OCI-LY1 (cell line): ENCODE measurements at regions not wholly inside any gene's neighbourhood (a gene's known extent, or its start where the extent isn't known, plus 50 kb on each side); places are given as distances from the start of the nearest gene placed in this dataset.

Experiments
- H2AFZ ChIP-seq: fragments of 200-600 bp; sonication (generic), shearing (Covaris generic); 2 replicates; pipeline ENCODE4 v1.6.0; 2014; ENCODE audit warnings: antibody characterized with exemption, mild to moderate bottlenecking, low read length
- H3F3A ChIP-seq: fragments of 200-600 bp; sonication (generic), shearing (Covaris generic); 2 replicates; pipeline ENCODE4 v1.6.0; 2014; ENCODE audit warnings: mild to moderate bottlenecking, antibody characterized with exemption, low read length, moderate library complexity; ENCODE audit not compliant: insufficient read depth
- H3K27ac ChIP-seq: fragments of 200-600 bp; sonication (generic); 2 replicates; pipeline ENCODE4 v1.5.1; 2014; ENCODE audit warnings: low read length, mixed run types, mild to moderate bottlenecking, low read depth; ENCODE audit not compliant: poor library complexity, severe bottlenecking
- H3K27me3 ChIP-seq: fragments of 200-600 bp; sonication (generic); 2 replicates; pipeline ENCODE4 v1.6.0; 2014; ENCODE audit warnings: antibody characterized with exemption, mild to moderate bottlenecking, low read length, moderate library complexity; ENCODE audit not compliant: insufficient read depth
- H3K36me3 ChIP-seq: fragments of 200-600 bp; sonication (generic); 2 replicates; pipeline ENCODE4 v1.6.1; 2014; ENCODE audit warnings: mild to moderate bottlenecking, antibody characterized with exemption, low read length, moderate library complexity, mixed read lengths; ENCODE audit not compliant: insufficient read depth
- H3K4me1 ChIP-seq: fragments of 200-600 bp; sonication (generic); 2 replicates; pipeline ENCODE4 v1.5.1; 2014; ENCODE audit warnings: mild to moderate bottlenecking, low read length, moderate library complexity; ENCODE audit not compliant: insufficient read depth, severe bottlenecking
- H3K4me2 ChIP-seq: fragments of 200-600 bp; sonication (generic), shearing (Covaris generic); 2 replicates; pipeline ENCODE4 v1.6.1; 2014; ENCODE audit warnings: low read length
- H3K4me3 ChIP-seq: fragments of 200-600 bp; sonication (generic); 2 replicates; pipeline ENCODE4 v1.5.1; 2014; ENCODE audit warnings: low read length, low read depth, mild to moderate bottlenecking, mixed read lengths; ENCODE audit not compliant: poor library complexity, severe bottlenecking
- H3K79me2 ChIP-seq: fragments of 200-600 bp; shearing (Covaris generic); 2 replicates; pipeline ENCODE4 v1.6.1; 2016; ENCODE audit warnings: mixed run types, low read length, mixed read lengths; ENCODE audit not compliant: insufficient read depth
- H3K9ac ChIP-seq: fragments of 200-600 bp; sonication (generic), shearing (Covaris generic); 2 replicates; pipeline ENCODE4 v1.6.1; 2014; ENCODE audit warnings: mild to moderate bottlenecking, low read length, mixed read lengths
- H3K9me2 ChIP-seq: fragments of 200-600 bp; sonication (generic), shearing (Covaris generic); 2 replicates; pipeline ENCODE4 v1.6.1; 2014; ENCODE audit warnings: low read depth, mild to moderate bottlenecking, low read length, mixed read lengths
- H3K9me3 ChIP-seq: fragments of 200-600 bp; shearing (Covaris generic); 2 replicates; pipeline ENCODE4 v1.6.1; 2014; ENCODE audit warnings: low read length, mixed read lengths
- H4K20me1 ChIP-seq: fragments of 200-600 bp; sonication (generic), shearing (Covaris generic); 2 replicates; pipeline ENCODE4 v1.6.0; 2016; ENCODE audit warnings: mild to moderate bottlenecking, low read length; ENCODE audit not compliant: insufficient read depth
- CTCF ChIP-seq: fragments of 200-600 bp; sonication (generic), shearing (Covaris generic); IDR thresholded peaks from 2 replicates; pipeline ENCODE4 v1.5.1; 2017; ENCODE audit warnings: mild to moderate bottlenecking, antibody characterized with exemption, low read length, moderate library complexity, mixed read lengths
- EZH2 ChIP-seq: fragments of 200-600 bp; sonication (generic), shearing (Covaris generic); IDR thresholded peaks from 2 replicates; pipeline ENCODE4 v1.8.0; 2017; ENCODE audit warnings: borderline replicate concordance, mixed run types, mild to moderate bottlenecking, antibody characterized with exemption, low read length, moderate library complexity, mixed read lengths

DNA sequence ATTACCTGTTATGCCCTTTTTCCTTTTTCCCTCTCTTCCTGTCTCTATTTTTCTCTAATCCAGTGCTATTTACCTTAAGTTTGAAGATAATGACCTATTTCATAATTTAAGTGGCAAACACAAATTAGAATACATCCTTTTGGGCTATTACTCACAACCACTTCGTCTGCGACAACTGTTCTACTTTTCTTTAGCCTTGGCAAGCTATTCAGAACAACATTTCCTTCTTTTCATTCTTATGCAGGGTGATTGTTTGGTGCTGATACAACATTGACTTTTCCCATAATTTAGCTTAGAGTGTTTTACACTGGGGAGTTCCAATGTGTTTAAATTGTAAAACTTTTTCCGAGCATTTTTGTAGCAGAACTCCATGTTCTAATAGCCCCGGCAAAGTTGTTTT is 86.6 kb upstream of the S1PR1 start:
- no peak for TF ChIP-seq EZH2
- TF ChIP-seq CTCF: no peak
- H3K4me3 ChIP-seq: no peak overlapping the region
- H4K20me1 ChIP-seq: no peaks in the 10 kb centered on the region
- H3K4me2 ChIP-seq: no peak overlapping the region
- no peaks in the 10 kb centered on the region for H3K9me2 ChIP-seq
- H3K9me3 ChIP-seq: no peaks in the 10 kb centered on the region
- H3F3A ChIP-seq: no peaks in the 10 kb centered on the region
- H3K79me2 ChIP-seq: no peaks in the 10 kb centered on the region
- H3K9ac ChIP-seq: no peak overlapping the region
- no peak overlapping the region for H2AFZ ChIP-seq
- no peaks in the 10 kb centered on the region for H3K36me3 ChIP-seq
- peaks cover 3% of the 10 kb centered on the region for H3K4me1 ChIP-seq
- no peak overlapping the region for H3K27ac ChIP-seq
- H3K27me3 ChIP-seq: no peaks in the 10 kb centered on the region

DNA sequence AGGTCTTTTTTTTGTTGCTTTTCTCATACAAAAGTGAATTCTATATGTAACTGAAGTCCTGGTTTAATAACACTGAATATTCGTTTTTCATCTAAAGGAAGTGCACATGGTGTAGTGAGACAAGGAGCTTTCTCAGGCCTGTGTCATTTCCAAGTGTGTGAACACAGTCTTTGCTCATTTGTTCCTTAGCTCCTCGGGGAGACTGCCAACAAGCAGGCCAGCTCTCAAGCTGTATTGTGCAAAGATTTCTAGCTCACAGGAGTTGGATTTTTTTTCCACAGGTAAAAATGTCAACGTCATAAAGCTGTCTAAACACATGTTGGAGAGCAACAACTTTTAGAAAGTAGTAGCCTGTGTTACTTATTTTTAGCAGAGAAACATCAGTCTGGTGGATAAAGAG is 87.8 kb upstream of the S1PR1 start:
- Histone ChIP-seq H3K36me3 (no peaks in the 10 kb centered on the region), H3F3A (no peaks in the 10 kb centered on the region), H3K27ac (no peak overlapping the region), H3K4me3 (no peak overlapping the region), H3K79me2 (no peaks in the 10 kb centered on the region), H3K9me3 (no peaks in the 10 kb centered on the region), H3K9me2 (no peaks in the 10 kb centered on the region), H2AFZ (peak overlapping the region; percentile 48; the same call in 1 of the 2 replicates), H3K4me2 (no peak overlapping the region), H3K27me3 (no peaks in the 10 kb centered on the region), H4K20me1 (no peaks in the 10 kb centered on the region), H3K4me1 (peaks cover 10% of the 10 kb centered on the region), H3K9ac (no peak overlapping the region)
- TF ChIP-seq CTCF (no peak), EZH2 (no peak)

DNA sequence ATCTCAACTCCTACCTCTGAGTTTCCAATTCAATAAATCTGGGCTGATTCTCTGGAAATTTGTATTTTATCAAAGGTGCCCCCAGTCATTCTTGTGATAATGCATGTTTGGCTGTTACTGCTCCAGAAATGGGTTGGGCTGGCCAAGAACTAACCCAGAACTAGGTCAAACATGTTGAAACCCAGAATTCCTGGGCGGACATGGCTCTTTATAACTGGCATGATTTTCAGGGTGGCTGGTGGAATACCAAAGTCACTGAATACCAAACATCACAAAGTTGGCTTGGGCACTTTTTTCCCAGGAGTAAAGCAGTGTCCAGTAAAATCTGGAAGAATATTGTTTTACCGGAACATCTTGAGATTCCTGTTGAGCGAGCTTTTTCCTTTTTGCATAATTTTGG is 89.4 kb upstream of the S1PR1 start:
- H3K4me2 ChIP-seq: no peak overlapping the region
- no peak overlapping the region for H3K4me3 ChIP-seq
- no peaks in the 10 kb centered on the region for H3K9me3 ChIP-seq
- no peak for TF ChIP-seq CTCF
- TF ChIP-seq EZH2: no peak
- H3K27me3 ChIP-seq: no peaks in the 10 kb centered on the region
- peaks cover 10% of the 10 kb centered on the region for H3K4me1 ChIP-seq
- no peaks in the 10 kb centered on the region for H3F3A ChIP-seq
- H2AFZ ChIP-seq: no peak overlapping the region
- H4K20me1 ChIP-seq: no peaks in the 10 kb centered on the region
- no peak overlapping the region for H3K27ac ChIP-seq
- no peak overlapping the region for H3K9ac ChIP-seq
- H3K9me2 ChIP-seq: no peaks in the 10 kb centered on the region
- H3K79me2 ChIP-seq: no peaks in the 10 kb centered on the region
- no peaks in the 10 kb centered on the region; the same call in 1 of the 2 replicates for H3K36me3 ChIP-seq
